Psoas muscle (tissue), 7 donors: ENCODE measurements at regions not wholly inside any gene's neighbourhood (a gene's known extent, or its start where the extent isn't known, plus 50 kb on each side); places are given as distances from the start of the nearest gene placed in this dataset.

Experiments
- ATAC-seq, 4 donors: fragments of 200-7000 bp; cut with Tn5 transposase; one replicate each; pipeline ENCODE4 v1.9.1; 2020; ENCODE audit warnings: moderate library complexity in 3 of 4, mild to moderate bottlenecking in 2 of 4
- DNase-seq, 2 donors: peaks; one replicate each; pipeline ENCODE4 v3.0.0-alpha.2; 2020
- H3K27ac ChIP-seq: fragments of 200-600 bp; one replicate; pipeline ENCODE4 v1.8.0; 2022
- H3K27me3 ChIP-seq, 3 donors: fragments of 200-600 bp in 1 of 3; one replicate each; pipeline versions ENCODE4 v1.6.1 to v1.8.0; 2013 to 2022; ENCODE audit warnings: low read length in 2 of 3, mild to moderate bottlenecking in 2 of 3, moderate library complexity in 1 of 3; ENCODE audit not compliant: insufficient read depth in 3 of 3
- H3K36me3 ChIP-seq, 2 donors: fragments of 200-600 bp in 1 of 2; one replicate each; pipeline versions ENCODE4 v1.6.1 to v1.8.0; 2013 to 2022; ENCODE audit warnings: low read depth in 1 of 2, mild to moderate bottlenecking in 1 of 2, moderate library complexity in 1 of 2; ENCODE audit not compliant: insufficient read depth in 1 of 2
- H3K4me1 ChIP-seq: fragments of 200-600 bp; one replicate; pipeline ENCODE4 v1.8.0; 2022
- H3K4me3 ChIP-seq: fragments of 200-600 bp; one replicate; pipeline ENCODE4 v1.8.0; 2022; ENCODE audit warnings: mild to moderate bottlenecking
- H3K9me3 ChIP-seq: fragments of 200-600 bp; one replicate; pipeline ENCODE4 v1.8.0; 2022
- WGBS, 3 donors: extraction: QIAGEN DNeasy Blood & Tissue Kit; methylation state at CpG; one replicate each; pipeline versions ENCODE4 v1.1.6 to v1.1.7; 2013; 5-methylcytosine and 5-hydroxymethylcytosine counted together
- intact Hi-C, 2 donors: fragments of 100-400 bp; cut with DNase I; formaldehyde crosslinking; loops; one replicate each; pipeline versions ENCODE4 v1.11.0 to v1.14.2; 2022
- TF ChIP-seq, protein P1 (sequence below): fragments of 200-600 bp; IDR thresholded peaks from one replicate; pipeline ENCODE4 v1.8.0; 2022; ENCODE audit warnings: antibody characterized with exemption
- donor health status: healthy with polysubstance abuse.
- donor health status: DM: no; HTN: no; CAD: no; lungs with moderate emphysema.
- donor health status: Bipolar disorder and iron deficiency.
- donor health status: healthy.
- donor health status: DM: yes; HTN: yes; CAD: no.
- donor health status: DM: no; HTN: no; CAD: no.
- donor health status: DM: yes; HTN: yes; CAD: no.

DNA sequence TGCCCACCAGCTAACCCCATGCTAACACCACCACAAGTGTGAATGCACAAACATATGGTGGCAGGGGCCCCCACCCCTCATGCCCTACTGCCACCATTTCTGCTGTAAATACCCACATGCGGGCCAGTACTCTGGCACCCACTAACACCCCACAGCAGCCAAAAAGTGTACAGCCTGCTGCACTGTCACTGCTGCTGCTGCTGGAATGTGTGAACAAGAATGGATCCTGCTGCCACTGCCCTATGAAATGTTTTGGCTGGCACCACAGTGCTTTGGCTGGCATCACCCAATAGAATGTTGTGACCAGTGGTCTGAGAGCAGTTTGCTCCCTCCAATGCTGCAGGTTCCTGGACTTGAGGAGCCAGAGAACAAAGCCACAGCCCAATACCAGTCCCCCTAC is 606.6 kb upstream of the SORCS1 start:
- Histone ChIP-seq H3K9me3 (peaks cover 6% of the 10 kb centered on the region), H3K4me3 (no peak overlapping the region), H3K4me1 (no peaks in the 10 kb centered on the region), H3K36me3 (no peaks in the 10 kb centered on the region), H3K27me3 (no peaks in the 10 kb centered on the region), H3K27ac (no peak overlapping the region)
- intact Hi-C loops = no loop called here
- WGBS, 3 donors = 84 to 98% (median 90%) methylated on average over 1 of the region's 1 CpG
- ATAC-seq (no peak), DNase-seq (no peak)
- TF ChIP-seq, protein P1, sequence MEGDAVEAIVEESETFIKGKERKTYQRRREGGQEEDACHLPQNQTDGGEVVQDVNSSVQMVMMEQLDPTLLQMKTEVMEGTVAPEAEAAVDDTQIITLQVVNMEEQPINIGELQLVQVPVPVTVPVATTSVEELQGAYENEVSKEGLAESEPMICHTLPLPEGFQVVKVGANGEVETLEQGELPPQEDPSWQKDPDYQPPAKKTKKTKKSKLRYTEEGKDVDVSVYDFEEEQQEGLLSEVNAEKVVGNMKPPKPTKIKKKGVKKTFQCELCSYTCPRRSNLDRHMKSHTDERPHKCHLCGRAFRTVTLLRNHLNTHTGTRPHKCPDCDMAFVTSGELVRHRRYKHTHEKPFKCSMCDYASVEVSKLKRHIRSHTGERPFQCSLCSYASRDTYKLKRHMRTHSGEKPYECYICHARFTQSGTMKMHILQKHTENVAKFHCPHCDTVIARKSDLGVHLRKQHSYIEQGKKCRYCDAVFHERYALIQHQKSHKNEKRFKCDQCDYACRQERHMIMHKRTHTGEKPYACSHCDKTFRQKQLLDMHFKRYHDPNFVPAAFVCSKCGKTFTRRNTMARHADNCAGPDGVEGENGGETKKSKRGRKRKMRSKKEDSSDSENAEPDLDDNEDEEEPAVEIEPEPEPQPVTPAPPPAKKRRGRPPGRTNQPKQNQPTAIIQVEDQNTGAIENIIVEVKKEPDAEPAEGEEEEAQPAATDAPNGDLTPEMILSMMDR = no peak

GRCh38 chr10:107767185-107767584 is 602.7 kb upstream of the SORCS1 start:
- no peak overlapping the region for H3K27ac ChIP-seq
- no peak overlapping the region for H3K4me3 ChIP-seq
- intact Hi-C loops = no loop called here
- H3K4me1 ChIP-seq = no peaks in the 10 kb centered on the region
- H3K9me3 ChIP-seq = no peaks in the 10 kb centered on the region
- ATAC-seq = no peak
- no peak for DNase-seq
- TF ChIP-seq, protein P1 = no peak
- H3K36me3 ChIP-seq = no peaks in the 10 kb centered on the region
- 62 to 76% (median 64%) methylated on average over 3 of the region's 3 CpGs for WGBS, 3 donors
- H3K27me3 ChIP-seq = no peaks in the 10 kb centered on the region

DNA sequence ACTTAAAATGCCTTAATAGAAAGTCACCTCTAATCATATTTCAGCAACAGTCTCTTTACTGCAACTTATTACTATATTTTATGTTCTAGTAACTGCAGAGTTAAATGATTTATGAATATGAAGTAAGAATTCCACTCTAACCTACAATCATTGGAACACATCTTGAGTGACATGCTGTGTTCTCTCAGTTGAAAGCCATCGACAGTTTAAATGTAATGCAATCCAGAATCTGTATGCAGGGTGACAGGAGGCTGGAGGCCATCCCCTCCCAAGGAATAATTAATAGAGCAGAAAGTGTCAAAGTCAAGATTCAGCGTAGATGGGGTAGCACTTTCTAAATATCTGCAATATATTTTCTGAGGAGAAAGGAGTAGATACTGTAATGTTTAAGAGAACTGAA is 590.3 kb upstream of the SORCS1 start:
- intact Hi-C loops = no loop called here
- ATAC-seq = no peak
- Histone ChIP-seq H3K27ac (no peak overlapping the region), H3K27me3 (no peaks in the 10 kb centered on the region), H3K4me1 (no peaks in the 10 kb centered on the region), H3K4me3 (no peak overlapping the region), H3K9me3 (no peaks in the 10 kb centered on the region), H3K36me3 (no peaks in the 10 kb centered on the region)
- no peak for DNase-seq
- TF ChIP-seq, protein P1 = no peak
- WGBS, 3 donors = 74 to 80% (median 77%) methylated on average over 2 of the region's 2 CpGs

- intact Hi-C loops = no loop called here
- DNase-seq (no peak), ATAC-seq (no peak)
- no peak overlapping the region for H3K4me3 ChIP-seq
- TF ChIP-seq, protein P1 = no peak
- no peaks in the 10 kb centered on the region for H3K9me3 ChIP-seq
- H3K36me3 ChIP-seq = no peaks in the 10 kb centered on the region
- H3K27ac ChIP-seq = no peak overlapping the region
- H3K4me1 ChIP-seq = no peaks in the 10 kb centered on the region
- WGBS, 3 donors = 82 to 94% (median 85%) methylated on average over 3 of the region's 3 CpGs
- no peaks in the 10 kb centered on the region for H3K27me3 ChIP-seq
These were observed 584.7 kb upstream of the SORCS1 start for GRCh38 chr10:107749235-107749634.

DNA sequence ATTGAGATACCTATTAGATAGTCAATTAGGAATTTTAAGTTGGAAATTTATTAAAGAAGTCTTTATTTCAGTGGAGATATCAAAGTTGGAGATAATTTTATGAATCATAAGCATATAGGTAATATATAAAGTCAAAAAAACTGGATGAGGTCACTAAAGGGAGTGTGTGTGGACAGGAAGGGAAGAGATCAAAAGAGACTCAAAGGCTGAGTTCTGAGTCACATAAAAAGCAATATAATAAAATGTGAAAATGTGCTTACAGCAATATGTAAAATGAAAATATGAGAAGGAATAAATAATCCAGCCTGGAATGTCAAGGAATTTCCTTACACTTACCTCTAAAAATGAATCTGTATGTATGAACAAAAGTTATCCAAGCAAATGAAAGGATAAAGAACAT is 583.3 kb upstream of the SORCS1 start:
- H3K4me3 ChIP-seq = no peak overlapping the region
- intact Hi-C loops = no loop called here
- H3K27ac ChIP-seq = no peak overlapping the region
- TF ChIP-seq, protein P1 = no peak
- H3K27me3 ChIP-seq = no peaks in the 10 kb centered on the region
- H3K9me3 ChIP-seq = no peaks in the 10 kb centered on the region
- ATAC-seq (no peak), DNase-seq (no peak)
- no peaks in the 10 kb centered on the region for H3K4me1 ChIP-seq
- no peaks in the 10 kb centered on the region for H3K36me3 ChIP-seq
